A549 (cell line): ENCODE measurements at regions not wholly inside any gene's neighbourhood (a gene's known extent, or its start where the extent isn't known, plus 50 kb on each side); places are given as distances from the start of the nearest gene placed in this dataset.

Source experiments
- CBX2 ChIP-seq: fragments of 200-600 bp; sonication (generic); IDR thresholded peaks from 2 replicates; pipeline ENCODE4 v1.6.1; 2016; ENCODE audit warnings: low read depth, mild to moderate bottlenecking, borderline replicate concordance
- CTCF ChIP-seq: fragments of >200 bp; sonication (Bioruptor Twin); formaldehyde crosslinking; IDR thresholded peaks from 3 replicates; pipeline ENCODE4 v1.5.1; 2016
- EP300 ChIP-seq, 2 experiments: fragments of >200 bp; sonication (Bioruptor Twin); formaldehyde crosslinking; IDR thresholded peaks; 2 replicates in 1 of 2; 3 replicates in 1 of 2; pipeline ENCODE4 v1.6.1; 2016 to 2017
- MYC ChIP-seq: IDR thresholded peaks from 2 replicates; pipeline ENCODE4 v1.6.1; 2012; ENCODE audit warnings: mild to moderate bottlenecking, inconsistent platforms, low read length, improper control_type of control experiment, borderline replicate concordance
- PBX3 ChIP-seq: IDR thresholded peaks from 2 replicates; pipeline ENCODE4 v1.6.1; 2012
- PHF8 ChIP-seq: fragments of 200-600 bp; sonication (generic); IDR thresholded peaks from 2 replicates; pipeline ENCODE4 v1.6.1; 2016; ENCODE audit warnings: low read depth, mild to moderate bottlenecking, antibody characterized with exemption, moderate library complexity, borderline replicate concordance
- POLR2A ChIP-seq: IDR thresholded peaks from 2 replicates; pipeline ENCODE4 v1.6.1; 2012; ENCODE audit warnings: mild to moderate bottlenecking, low read length
- RAD21 ChIP-seq, 2 experiments: fragments of >200 bp in 1 of 2; sonication (Bioruptor Twin) in 1 of 2; formaldehyde crosslinking in 1 of 2; IDR thresholded peaks in 1 of 2; conservative IDR thresholded peaks in 1 of 2; 2 replicates in 1 of 2; 3 replicates in 1 of 2; pipeline ENCODE4 v1.6.1; 2012 to 2018; ENCODE audit warnings: inconsistent platforms in 1 of 2
- REST ChIP-seq: fragments of 200-600 bp; sonication (generic); IDR thresholded peaks from 2 replicates; pipeline ENCODE4 v1.6.1; 2016; ENCODE audit warnings: antibody characterized with exemption, mild to moderate bottlenecking, moderate library complexity

GRCh38 chr22:48500471-48501230 is 1327.0 kb downstream of the BRD1 start:
- TF ChIP-seq REST (no peak), CTCF (no peak), POLR2A (no peak), MYC (no peak), EP300 (IDR thresholded peaks at IDR 0.05) (no peak), RAD21 (conservative IDR thresholded peaks at IDR 0.05 in 1 of 2, IDR thresholded peaks at IDR 0.05 in 1 of 2) (no peak), PHF8 (no peak), PBX3 (no peak), CBX2 (no peak)
